ENCODE measurements at regions not wholly inside any gene's neighbourhood (a gene's known extent, or its start where the extent isn't known, plus 50 kb on each side); places are given as distances from the start of the nearest gene placed in this dataset.

- TF ChIP-seq CTCF (conservative IDR thresholded peaks at IDR 0.05; ENCODE audit: low read depth in 2 of 2) (no peak), POLR2AphosphoS5 (IDR thresholded peaks at IDR 0.05; ENCODE audit: low read depth) (no peak), ZNF331 (CRISPR knock-in tag; IDR thresholded peaks at IDR 0.05; ENCODE audit: low read depth) (no peak), EZH2 (IDR thresholded peaks at IDR 0.05; ENCODE audit: low read depth, unreplicated experiment) (no peak), EZH2phosphoT487 (IDR thresholded peaks at IDR 0.05; ENCODE audit: unreplicated experiment) (no peak)
These were observed 75.8 kb upstream of the MED13 start for GRCh38 chr17:62140836-62141235.
